Skeletal muscle cell (primary cell): ENCODE measurements at regions not wholly inside any gene's neighbourhood (a gene's known extent, or its start where the extent isn't known, plus 50 kb on each side); places are given as distances from the start of the nearest gene placed in this dataset.

ENCODE experiments used
- DNase-seq: peaks from one replicate; pipeline ENCODE4 v3.0.0-alpha.2; 2010; ENCODE audit warnings: low read depth
- H3K4me3 ChIP-seq: 2 replicates; pipeline ENCODE4 v1.5.1; 2011; ENCODE audit warnings: low read depth, mild to moderate bottlenecking, control low read depth, low read length, moderate library complexity

DNA sequence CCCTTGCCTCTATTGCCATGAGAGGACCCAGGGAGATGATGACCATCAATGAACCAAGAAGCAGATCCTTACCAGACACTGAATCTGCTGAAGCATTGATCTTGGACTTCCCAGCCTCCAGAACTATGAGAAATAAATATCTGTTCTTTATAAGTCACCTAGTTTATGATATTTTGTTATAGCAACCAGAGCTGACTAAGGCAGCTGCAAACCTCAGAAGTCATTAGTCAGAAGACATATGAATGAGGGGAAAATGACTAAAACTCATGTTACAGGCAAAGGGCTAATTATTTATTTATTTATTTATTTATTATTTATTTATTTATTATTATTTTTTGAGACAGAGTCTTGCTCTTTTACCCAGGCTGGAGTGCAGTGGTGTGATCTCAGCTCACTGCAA lies 321.1 kb downstream of the TGFB2 start:
- DNase-seq = no peak

DNA sequence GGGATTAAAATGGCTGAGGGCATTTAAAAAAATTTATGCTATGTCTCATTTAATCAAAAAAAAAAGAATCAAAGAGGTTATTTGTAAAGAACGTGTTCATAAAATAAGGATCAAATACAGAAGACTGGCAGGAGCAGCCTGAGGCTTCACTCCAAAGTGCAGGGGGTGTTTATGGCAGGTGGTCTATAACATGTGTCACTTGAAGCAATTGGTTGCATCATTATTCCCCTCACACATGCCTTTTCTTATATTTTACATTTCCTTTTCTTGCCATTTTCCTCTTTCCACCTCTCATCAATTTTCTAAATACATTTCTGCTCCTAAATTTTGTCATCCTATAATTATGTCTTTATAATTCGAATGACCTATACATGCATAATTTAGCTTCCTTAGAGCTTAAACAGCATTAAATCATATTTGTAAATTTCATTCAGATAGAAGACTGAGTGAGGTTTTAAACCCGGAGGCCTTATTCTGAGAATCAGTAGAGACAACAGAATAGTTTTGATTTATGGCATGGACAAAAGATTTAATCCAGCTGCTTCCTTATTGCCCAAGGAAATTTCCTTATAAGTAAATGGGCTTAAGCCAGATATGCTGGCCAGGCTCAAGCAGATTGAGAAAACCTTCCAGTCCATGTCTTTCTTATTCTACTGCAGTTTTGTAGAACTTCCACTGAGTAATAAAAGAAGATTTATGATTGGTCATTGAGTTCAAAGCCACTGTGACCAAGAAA lies 322.8 kb downstream of the TGFB2 start:
- no peak for DNase-seq
- no peak overlapping the region for H3K4me3 ChIP-seq

More for the DNA sequence above, 321.1 kb downstream of the TGFB2 start:
- no peak overlapping the region for H3K4me3 ChIP-seq

DNA sequence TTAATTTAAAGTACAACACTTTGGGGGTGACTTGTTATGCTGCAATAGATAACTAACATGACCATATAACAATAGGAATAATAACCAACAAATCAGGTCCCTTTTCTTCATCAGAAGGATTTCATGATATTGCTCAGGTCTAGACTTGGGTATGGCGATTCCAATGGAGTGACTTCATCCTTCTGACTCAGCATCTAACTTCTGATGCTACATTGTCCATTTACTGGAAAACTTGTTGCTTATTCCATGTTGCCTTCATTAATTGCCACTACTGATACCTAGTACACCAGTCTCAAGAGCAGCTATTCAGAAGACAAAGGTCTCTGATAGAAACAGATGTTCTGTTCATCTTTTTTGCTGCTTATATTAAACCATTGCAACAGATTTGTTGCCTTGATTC lies 324.3 kb downstream of the TGFB2 start:
- no peak overlapping the region for H3K4me3 ChIP-seq

DNA sequence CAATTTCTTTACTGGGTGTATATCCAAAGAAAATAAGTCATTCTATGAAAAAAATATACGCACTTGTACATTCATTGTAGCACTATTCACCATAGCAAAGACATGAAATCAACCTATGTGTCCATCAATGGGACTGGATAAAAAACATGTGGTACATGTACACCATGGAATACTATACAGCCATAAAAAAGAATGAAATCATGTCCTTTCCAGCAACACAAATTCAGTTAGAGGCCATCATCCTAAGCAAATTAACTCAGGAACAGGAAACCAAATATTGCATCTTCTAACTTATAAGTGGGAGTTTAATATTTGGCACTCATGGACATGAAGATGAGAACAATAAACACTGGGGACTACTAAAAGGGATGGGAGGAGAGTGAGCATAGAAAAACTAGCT lies 325.7 kb downstream of the TGFB2 start:
- no peak for DNase-seq
- no peak overlapping the region for H3K4me3 ChIP-seq

More for the DNA sequence above, 324.3 kb downstream of the TGFB2 start:
- DNase-seq = no peak

DNA sequence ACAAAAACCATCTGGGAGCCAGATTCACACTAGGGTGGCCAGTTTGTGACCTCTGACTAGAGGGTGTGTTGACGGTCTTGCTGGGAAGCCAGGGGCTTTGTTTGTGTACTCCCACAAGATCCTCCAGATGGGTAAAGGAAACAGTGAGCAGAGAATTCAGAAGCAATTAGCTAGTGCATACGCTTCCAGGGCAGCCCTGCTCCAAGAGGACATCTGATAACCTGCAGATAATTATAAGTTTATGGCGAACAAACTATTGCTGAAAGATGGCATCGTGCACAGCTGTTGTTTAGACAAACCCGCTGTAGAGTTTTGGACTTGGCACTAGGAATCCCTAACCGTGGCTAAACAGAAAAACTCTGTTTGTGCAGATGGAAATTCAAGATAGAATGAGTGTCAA lies 326.4 kb downstream of the TGFB2 start:
- DNase-seq = no peak
- no peak overlapping the region for H3K4me3 ChIP-seq

DNA sequence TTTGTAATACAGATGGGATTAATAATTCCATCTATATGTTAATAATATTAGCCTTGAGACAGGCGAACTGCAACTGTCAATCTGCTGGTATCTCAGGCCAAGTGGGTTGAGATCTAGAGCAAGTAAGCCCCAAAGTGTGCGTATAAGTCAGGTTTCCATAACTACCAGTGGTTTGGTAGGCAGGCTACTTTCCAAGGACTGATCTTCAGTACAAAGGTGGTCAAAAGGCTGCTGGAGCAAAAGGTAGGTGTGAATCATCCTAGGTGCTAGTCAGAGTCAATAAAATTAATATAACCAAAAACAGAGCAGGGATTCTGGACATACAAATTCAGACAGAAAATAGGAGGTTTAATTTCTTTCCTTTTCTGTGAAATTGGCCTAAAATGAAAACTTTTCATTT lies 328.0 kb downstream of the TGFB2 start:
- no peak for DNase-seq
- H3K4me3 ChIP-seq = no peak overlapping the region

DNA sequence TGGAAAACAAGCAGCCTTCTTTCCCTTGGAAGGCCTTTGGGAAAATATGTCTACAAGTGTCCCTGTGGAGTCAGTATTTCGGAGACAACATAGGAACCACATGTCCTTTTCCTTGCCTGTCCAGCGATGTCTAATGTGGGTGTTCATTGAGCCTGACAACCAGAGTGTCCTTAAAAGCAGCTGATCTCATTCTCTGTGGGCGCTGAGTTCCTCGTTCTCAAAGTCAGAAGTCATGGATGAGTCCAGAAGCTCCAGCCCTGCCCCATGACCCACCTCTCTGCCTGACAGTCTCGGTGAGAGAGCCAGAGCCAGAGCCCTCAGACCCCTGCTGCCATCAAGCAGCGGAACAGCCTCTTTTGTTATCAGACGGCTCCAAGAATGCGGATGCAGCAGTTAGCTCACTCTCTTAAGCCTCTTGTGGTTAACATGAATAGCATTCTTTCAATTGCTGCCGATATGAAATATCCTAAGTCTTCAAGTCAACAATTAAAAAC lies 329.2 kb downstream of the TGFB2 start:
- no peak overlapping the region for H3K4me3 ChIP-seq
- no peak for DNase-seq

DNA sequence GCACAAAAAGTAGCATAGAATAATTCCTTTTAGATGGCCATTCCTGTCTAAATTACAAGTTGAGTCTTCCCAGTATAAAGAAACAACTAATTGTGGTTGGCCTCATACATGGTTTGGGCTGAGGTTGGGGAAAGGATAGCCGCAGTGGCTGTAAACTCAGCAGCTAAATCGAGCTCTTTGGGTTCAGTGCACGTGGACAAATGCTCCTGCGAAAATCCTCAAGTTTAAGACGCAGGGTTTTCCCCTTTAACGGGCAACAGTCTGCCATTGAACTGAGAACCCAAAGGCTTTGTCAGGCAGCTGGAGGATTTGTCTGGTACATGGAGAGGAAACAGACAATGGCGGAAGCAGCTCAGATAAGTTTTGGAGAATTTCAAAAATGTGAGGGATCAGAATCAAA lies 331.9 kb downstream of the TGFB2 start:
- H3K4me3 ChIP-seq = no peak overlapping the region
- no peak for DNase-seq

DNA sequence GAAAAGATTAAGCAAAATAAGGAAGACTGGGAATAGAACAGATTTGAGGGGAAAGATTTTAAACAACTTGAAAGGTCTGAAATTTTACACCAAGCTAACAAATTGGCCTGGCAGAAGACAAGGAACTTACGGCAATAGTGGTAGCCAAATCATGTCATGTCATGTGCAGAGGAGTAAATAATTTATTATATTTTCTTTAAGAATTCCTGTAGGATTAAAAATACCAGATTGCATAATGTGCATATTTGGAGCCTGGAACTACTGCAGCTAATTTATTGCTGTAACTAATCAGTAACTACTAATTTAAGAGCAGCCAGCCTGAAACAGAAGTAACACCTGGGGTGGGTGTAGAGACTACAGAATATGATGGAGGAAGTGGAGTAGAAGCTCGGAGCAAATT lies 334.3 kb downstream of the TGFB2 start:
- no peak for DNase-seq
- no peak overlapping the region for H3K4me3 ChIP-seq

DNA sequence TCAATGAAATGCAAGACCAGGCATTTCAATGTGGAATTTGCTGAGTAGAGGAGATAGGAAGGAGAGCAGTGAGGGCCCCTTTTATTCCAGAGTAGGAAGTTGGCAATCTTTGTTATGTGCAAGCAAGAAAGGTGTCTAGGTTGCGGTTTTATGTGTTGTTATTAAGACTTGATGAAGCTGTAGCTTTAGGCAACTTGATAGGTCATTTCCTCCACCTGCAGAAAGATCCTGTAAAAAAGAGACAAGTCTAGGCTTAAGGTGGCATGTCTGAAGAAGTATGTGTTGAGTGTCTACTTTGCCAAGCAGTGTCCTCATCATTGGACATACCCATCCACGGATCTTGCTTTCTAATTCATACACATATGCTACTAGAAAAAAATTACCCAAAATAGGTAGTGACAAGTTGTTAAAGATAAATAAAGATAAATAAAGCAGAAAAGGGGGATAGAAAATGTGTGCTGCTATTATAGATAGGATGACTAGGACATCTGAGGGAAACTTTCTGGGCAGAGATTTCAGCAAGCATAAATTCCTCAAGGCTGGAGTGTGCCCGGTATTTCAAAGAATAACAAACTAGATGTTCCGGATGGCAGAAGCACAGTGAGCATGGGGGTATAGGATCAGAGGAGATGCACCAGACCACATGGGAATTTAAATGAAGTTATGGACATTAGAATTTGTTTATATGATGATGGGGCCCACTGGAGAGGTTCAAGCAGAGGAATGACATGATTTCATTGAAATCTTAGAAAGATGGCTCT lies 335.0 kb downstream of the TGFB2 start:
- DNase-seq = no peak
- no peak overlapping the region for H3K4me3 ChIP-seq

DNA sequence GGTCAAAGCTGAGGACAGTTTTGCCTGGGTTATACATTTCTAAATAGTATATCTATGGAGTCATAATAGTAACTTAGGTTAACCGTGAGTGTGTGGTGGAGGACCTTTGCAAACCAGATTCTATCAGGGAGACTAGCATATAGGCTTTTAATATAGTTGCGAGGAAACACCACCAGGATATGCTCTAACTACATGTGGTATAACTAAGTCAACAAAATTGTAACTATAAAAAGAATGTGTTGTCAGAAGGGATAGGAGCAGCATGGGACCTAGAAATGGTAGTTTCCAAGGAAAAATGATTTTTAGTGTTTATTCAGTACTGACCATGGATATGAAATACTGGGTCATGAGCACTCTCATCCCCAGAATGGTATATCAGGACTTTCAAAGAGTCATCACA lies 338.1 kb downstream of the TGFB2 start:
- DNase-seq = no peak
- no peak overlapping the region for H3K4me3 ChIP-seq

DNA sequence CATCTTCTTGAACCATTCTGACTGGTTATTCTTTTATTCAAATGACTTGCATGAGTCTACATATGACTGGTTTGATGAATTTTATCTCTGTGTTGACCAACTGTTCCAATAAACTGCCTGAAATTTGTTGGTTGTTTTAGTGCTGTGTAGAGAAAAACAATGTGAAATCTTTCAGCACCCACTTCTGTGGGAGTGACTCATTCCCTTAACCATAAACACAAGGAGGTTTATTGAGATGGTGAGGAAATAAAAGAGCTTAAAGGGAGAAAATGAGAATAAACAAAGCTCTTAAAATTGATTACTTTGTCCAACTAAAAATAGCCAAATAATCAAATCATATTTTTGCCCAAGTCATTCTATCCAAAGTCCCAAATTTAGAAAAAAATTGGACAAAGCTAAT lies 341.1 kb downstream of the TGFB2 start:
- peak; percentile 68 for DNase-seq
- no peak overlapping the region for H3K4me3 ChIP-seq

DNA sequence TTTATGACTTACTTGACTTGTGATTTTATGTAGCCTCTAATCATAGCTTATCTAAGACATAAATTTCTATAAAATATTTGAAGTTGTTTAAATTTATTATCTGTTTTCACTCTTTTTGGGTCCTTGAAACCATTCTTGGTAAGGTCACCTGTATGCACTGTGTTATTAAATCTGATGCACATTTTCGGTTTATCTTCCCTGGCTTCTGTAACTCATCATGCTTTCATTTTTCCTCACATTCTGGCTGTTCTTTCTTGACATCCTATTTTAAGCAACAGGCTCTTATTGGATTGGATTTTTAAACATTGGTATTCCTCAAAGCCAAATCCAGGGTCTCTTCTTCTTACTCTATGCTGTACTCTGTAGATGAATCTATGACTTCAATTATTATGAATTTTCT lies 341.6 kb downstream of the TGFB2 start:
- DNase-seq = no peak
- no peak overlapping the region for H3K4me3 ChIP-seq

DNA sequence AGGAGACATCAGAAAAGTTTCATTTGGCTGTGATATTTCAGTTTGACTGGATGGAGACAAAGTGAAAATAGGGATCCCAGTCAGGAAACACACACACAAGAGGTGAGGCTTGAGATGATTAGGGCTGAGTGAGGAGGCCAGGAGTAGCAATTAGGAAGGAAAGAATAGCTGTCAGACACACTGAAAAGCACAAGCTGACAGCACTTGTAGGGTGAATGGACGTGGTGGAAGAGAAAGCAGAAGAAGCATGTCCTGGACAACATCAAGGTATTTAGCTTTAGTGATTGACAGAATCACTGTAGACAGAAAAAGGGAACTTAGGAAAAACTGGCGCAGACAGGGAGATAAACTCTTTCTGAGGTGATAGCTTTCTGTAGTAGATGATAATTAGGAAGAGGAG lies 347.7 kb downstream of the TGFB2 start:
- no peak for DNase-seq
- H3K4me3 ChIP-seq = no peak overlapping the region

DNA sequence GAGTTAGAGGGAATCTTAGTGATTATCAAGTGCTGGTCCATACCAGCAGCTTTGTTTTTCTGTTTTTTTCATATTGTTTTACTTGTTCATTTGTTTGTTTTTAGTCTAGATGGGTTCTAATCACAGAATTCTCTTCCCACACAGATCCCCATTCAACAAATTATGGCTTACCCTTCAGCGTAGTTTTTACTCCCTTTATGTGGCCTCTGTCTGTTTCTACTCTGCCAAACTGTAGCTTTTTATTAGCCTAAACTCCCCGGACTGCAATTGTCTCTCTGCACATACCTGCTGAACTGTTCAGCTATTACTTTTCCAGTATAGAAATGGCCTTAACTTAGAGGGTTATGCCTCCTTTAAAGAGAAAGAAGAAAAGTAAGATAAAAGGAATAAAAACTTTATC lies 348.5 kb downstream of the TGFB2 start:
- H3K4me3 ChIP-seq = no peak overlapping the region
- no peak for DNase-seq

DNA sequence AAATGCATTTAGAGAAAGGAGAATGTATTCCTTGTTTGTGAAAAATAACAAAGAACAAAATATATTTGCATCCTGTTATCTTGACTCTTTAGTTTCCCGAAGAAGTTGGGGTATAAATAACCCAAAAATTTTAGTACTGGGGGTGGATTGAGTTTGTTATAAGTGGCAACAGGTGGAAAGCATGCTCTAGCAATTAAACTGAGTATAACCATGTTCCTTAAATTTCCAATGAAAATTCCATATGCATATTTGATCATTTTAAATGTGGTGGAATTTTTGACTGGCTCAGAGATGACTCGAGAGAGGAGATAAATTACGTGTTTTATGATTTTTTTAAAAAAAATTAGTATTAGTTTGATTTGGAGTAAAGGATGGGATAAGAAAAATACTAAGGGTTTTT lies 348.9 kb downstream of the TGFB2 start:
- no peak for DNase-seq
- no peak overlapping the region for H3K4me3 ChIP-seq

DNA sequence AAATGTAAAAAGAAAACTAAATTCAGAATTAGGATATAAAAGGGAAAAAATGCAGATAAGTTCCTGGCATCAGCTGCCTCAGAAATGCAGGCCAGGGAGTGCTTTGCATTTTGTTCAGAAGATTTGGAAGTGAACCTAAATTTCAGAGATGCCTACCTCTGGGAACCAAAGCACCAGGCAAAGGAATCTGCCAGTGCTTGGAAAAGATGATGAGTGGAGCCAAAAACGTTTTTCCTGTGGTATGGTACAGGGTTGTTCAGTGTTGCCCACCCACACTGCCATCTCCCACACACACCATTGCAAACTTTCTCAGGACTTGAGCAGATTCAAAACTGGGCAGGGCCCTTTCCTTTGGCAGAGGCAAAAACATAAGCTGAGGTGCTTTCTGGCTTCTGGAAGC lies 349.5 kb downstream of the TGFB2 start:
- H3K4me3 ChIP-seq = no peak overlapping the region
- DNase-seq = no peak

DNA sequence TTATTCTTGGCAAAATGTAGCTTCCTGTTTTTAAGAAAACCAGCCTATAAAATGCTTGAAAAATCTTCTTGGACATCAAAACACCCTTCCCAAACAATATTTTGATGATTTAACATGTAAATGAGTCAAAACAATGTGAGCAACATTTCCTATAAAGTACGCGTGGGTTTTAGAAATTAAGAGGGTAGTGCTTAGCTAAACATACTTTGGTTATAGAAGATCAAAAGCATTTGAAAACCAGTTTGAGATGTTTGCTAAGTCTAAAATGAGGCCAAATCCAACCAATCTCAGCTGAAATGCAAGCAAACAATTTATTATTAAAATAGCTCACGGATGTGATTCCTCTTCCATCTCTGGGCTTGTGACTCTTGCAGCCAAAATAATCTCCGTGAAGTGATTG lies 350.4 kb downstream of the TGFB2 start:
- no peak for DNase-seq
- no peak overlapping the region for H3K4me3 ChIP-seq

DNA sequence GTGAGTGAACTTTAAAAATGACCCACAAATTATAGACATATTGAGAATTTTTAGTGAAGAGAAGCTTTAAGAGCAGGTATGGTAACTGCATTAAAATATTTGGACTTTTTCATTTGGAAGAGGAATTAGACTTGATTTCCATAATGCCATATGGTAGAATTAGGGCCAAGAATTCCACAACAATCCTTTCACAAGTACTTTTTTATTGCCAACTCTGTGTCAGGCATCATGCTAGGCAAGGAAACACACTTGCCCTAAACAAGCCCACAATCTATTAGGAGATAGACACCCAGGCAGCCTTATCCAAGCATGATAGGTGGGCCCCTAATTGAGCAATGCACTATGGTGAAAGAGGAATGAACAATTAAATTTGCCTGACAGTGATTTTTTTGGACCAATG lies 353.0 kb downstream of the TGFB2 start:
- H3K4me3 ChIP-seq = no peak overlapping the region
- DNase-seq = no peak

DNA sequence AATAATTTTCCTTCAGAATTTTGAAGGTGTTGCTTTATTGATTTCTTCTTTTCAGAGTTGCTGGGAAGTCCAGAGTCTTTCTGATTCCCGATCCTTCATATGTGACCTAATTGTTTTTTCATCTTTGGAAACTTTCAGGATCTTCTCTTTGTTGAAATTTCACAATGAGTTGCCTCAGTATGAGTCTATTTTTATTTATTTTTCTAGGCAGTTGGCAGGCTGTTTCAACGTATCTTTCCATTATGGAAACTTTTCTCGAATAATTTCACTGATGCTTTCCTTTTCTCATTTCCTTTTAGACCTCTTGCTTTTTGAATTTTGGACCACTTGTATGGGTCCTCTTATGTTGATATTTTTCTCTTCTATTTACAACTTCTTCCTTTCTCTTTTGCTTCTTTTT lies 354.3 kb downstream of the TGFB2 start:
- no peak overlapping the region for H3K4me3 ChIP-seq
- no peak for DNase-seq

DNA sequence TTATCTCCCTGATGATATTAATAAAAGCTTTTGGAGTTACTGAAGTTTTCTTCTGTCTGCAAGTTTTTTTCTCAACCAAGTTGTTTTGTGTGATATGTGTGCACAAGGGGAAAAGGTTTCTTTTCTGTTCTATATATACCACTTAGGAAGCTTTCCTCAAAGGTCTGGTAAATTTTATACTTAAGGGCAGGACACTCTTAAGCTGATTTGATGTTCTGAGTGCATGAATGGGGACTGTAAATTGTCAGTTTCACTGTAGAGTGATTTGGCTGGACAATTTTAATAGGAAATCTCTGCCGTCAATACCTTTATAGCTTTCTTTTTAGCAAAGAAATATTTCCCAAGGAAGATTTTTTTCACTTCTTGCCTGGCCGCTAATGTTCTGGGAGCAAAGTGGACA lies 354.7 kb downstream of the TGFB2 start:
- H3K4me3 ChIP-seq = no peak overlapping the region
- DNase-seq = no peak
